HG03066 (cell line): ENCODE measurements at regions not wholly inside any gene's neighbourhood (a gene's known extent, or its start where the extent isn't known, plus 50 kb on each side); places are given as distances from the start of the nearest gene placed in this dataset.

Source experiments
- ATAC-seq: cut with Tn5 transposase; IDR thresholded peaks from one replicate; pipeline ENCODE4 v1.9.1; 2021; ENCODE audit warnings: low read depth; ENCODE audit not compliant: unreplicated experiment

GRCh38 chr12:132426349-132427173, 63.4 kb upstream of the FBRSL1 start:
- ATAC-seq: no peak

- ATAC-seq: no peak
These were observed 65.1 kb upstream of the FBRSL1 start for GRCh38 chr12:132424811-132425210.

DNA sequence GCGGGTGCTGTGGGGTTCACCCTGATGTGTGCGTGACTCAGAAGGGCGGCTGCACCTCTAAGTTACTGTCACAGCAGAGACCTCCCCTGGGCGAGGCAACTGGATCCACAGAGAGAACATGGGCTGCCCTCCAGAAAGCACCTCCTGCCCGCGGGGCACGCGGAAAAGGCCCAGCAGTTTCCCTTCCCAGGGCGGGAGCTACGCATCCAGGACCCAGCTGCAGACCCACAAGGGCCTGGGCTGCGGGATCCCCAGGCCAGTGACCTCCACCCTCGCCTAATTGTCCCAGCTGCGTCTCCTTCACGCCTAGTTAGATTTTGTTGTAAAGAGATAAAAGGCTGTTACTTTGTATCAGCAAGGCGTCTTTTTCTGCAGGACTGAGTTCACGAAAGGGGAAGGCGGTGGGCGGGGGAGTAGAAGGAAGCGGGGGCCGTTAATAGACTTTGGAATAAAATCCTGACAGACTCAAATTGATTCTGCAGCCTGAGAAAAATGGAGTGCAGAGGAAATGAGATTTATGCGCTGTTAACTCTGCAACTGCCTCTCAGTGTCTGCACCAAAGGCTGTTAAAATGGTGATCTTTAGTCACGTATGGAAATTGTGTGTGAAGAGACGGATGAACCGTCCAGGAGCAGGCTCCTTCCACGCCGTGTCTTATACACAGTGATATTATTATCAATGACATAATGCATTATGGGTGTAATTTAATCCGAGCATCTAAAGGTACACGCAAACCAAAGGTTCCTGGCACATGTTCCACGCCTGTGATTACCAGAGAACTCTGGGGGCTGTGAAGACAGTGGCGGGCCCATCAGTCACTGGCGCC, 65.9 kb upstream of the FBRSL1 start:
- no peak for ATAC-seq

GRCh38 chr12:132423251-132423819, 66.6 kb upstream of the FBRSL1 start:
- no peak for ATAC-seq

GRCh38 chr12:132422381-132423043, 67.4 kb upstream of the FBRSL1 start:
- no peak for ATAC-seq

DNA sequence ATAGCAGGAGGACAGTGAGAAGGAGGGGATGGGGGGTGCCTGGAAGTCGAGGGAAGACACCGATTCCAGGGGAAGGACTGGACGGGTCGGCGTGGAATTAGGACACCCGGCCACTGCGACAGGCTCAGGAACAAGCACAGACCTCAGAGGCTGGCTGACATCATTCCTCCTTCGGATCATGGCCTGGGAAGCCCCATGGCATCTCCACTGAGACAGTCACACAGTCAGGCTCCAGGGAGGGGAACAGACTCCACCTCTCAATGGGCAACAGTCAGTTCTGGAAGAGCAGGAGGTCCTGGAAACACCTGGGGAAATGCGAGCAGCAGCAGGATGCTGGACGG, 67.9 kb upstream of the FBRSL1 start:
- ATAC-seq: no peak

GRCh38 chr12:132419631-132420246, 70.2 kb upstream of the FBRSL1 start:
- ATAC-seq: no peak

DNA sequence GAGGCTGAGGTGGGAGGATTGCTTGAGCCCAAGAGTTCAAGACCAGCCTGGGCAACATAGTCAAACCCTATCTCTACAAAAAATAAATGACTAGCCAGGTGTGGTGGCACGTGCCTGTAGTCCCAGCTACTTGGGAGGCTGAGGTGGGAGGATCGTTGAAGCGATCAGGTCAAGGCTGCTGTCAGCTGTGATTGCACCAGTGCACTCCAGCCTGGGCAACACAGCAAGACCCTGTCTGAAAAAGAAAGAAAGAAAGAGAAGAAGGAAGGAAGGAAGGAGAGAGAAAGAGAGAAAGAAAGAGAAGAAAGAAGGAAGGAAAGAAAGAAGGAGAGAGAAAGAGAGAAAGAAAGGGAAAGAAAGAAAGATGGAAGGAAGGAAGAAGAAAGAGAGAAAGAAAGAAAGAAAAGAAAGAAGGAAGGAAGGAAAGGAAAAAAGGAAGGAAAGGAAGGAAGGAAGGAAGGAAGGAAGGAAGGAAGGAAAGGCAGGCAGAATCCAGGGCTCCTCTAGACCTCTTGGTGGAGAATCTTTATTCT, 71.5 kb upstream of the FBRSL1 start:
- ATAC-seq: no peak

GRCh38 chr12:132417741-132418140, 72.2 kb upstream of the FBRSL1 start:
- no peak for ATAC-seq

DNA sequence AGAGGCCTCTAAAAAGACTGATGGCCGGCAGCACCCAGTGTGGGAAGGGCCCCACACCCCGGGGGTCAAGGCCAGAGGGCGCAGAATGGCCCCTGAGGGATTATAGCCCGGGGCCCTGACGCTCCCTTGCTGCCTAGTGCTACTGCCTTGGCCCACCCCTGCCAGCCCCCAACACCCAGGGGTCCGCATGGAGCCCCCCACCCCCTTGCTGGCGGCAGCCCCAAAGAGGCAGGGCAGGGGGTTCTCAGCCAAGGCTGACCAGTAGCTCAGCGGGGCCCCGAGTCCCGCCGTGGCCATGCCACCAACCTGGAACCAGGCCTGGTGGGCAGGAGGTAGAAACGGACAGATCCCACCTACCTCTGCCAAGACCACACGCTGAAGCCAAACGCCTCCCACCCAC, 73.1 kb upstream of the FBRSL1 start:
- ATAC-seq: no peak

DNA sequence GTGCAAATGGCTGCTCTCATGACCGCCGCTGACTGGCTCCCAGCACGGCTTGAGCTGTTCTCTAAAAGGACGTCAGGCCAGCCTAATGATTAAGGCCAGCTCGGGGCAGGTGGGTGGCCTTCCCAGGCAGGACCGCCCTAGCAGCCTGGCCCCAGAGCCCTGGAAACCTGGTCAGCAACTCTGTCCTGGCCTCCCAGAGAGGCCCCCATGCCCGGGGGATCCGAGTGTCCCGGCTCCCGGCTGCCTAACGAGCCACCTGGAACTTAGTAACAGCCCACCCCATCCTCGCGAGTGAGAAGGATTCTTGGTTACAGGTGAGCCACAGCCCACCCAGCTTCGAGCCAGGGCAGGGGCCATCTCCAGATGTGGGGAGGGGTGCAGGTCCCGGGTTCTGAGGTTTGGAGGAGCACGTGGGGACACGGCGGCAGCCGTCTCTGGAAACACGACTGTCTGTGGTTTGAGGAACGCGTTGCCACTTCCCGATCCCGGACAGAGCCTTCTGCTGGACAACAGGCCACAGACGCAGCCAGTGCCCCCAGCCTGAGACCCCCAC, 73.8 kb upstream of the FBRSL1 start:
- no peak for ATAC-seq

DNA sequence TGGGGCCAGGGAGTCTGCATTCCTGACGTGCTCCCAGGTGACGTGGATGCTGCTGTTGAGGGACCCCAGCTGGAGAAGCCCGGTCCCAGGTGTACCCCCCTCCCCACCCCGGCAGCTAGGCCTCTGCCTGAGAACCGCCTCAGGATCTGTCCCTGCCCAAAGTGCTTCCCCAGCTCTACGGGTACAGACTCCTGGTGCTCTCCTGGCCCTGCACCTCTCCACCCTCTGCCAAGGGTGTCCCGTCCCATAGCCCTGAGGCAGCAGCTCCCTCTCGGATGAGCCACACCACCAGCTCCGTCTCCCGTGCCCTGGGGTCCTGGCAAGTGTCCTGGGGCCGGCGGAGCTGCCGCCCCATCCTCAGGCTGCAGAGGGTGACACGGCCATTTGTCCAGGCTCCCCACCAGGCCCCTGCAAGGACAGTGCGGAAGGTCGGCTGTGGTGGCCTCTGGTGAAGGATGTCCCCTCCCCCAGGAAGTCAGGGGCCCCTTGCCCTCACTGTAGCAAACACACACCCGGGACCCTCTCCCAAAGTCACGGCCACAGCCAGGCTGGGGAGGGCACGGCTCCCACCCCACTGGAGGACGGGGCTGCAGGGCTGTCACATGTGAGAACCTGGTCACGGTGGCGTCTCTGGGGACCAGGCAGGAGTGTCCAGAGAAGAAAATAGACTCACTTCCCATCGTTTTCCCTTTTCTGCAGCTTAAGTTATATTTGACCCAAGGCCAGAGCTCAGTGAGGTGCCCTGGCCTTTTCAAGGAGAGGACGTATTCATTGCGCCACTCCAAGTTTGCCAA, 74.4 kb upstream of the FBRSL1 start:
- ATAC-seq: no peak

DNA sequence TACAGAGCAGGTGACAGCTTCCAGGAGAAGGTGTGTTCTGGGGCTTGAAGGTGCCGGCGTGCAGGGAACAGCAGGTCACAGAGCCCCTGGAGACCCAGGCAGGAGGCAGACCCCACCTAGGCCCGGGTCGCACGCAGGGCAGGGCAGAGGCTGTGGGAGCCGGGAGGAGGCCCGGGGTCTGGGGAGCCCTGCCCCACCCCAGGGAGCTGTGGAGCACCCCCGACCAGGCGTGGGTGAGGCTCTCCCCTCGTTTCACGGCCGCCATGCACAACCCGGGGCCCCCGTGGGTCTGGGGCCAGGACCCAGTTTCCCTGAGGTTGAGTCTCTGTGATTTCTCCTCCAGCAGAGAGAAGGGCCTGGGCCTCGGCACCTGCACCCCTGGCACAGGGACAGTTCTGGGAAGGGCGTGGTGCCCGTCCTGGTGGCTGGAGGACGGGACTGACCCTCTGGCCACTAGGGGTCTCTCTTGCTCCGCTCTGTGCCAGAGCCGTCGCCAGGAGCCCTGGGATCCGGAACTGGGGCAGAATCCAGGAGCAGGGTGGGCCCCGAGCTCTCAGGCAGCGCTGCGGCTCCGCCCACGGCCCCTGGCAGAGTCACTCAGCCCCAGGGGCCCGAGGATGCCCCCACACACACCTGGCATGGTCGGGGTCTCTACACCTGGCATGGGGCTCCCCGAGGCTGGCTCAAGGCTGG, 75.2 kb upstream of the FBRSL1 start:
- ATAC-seq: peak; percentile 70

DNA sequence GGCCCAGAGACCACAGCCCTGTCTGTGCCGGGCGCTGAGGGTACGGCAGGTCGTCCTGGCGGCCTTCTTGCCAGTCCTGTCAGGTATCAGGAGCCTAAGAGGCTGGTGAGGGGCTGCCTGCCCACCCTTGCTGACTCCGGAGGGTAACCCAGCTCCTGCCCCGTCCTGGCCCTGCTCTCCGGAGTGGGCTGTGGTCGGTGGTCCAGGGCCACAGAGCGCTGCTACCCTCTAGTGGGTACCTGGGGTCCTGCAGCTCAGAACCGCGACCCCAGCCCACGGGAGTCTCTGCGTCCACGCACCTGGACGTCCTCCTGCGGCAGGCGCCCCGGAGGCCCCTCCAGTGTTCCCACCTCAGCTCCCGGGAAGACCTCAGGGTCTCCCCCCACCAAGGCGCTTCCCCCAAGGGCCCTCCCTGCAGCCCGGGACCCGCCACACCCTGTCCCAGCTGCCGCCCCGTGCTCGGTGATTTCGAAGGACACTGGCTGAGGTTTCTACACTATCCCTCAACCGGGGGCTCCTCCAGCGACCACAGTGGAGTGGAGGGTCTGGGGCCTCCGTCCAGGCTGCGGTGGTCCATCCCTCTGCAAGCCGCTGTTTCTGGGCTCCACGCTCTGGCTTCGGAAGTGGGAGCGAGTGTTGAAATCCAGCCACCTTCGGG, 75.9 kb upstream of the FBRSL1 start:
- no peak for ATAC-seq

DNA sequence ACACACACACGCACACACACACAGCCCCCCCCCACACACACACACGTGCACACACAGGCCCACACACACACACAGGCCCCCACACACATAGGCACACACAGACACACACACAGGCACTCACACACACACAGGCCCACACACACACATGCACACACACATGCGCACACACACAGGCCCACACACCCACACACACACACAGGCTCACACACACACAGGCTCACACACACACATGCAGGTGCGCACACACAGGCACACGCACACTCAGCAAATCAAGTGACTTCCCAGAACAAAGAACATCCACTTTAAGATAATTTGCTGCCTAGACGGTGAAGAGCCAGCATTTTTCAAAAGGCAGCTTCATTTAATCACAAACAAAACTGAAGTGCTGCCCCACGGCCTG, 78.5 kb upstream of the FBRSL1 start:
- no peak for ATAC-seq

GRCh38 chr12:132410849-132411248, 79.1 kb upstream of the FBRSL1 start:
- no peak for ATAC-seq

GRCh38 chr12:132410296-132410625, 79.7 kb upstream of the FBRSL1 start:
- ATAC-seq: no peak

DNA sequence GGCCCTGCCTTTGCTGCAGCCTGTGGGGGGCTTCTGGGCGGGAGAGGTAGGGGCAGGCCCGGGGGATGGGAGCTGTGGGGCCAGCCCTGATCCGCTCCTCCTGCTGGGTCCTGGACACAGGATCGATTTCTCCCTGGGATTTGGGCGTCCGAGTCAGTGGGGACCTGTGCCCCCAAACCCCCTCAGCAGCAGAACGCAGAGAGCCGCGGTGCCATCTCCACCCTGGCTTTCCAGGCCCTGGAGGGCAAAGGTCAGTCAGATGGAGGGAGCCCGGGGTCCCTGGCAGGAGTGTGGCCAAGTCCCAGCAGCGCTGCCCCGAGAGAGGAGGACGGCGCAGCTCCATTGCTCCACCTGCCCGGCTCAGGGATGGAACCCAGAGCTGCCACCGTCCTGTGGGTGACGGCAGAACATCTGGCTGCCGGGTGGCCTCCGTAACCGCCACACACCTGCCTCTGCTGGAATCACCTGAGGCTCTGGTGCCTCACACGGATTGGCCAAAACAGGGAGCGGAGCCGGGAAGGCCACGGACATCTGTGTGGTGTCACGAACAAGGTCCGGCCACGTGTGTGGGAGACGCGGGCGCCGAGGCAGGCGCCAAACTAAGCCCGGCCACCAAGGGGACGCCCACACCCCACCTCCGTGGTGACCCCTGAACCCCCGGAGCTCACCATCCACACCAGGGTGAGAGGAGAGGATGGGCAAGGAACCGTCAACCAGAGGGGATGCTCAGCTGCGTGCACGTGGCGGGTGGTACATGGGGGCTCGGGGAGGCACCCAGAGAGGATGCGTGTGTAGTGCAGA, 80.3 kb upstream of the FBRSL1 start:
- no peak for ATAC-seq
